ENCODE measurements at regions not wholly inside any gene's neighbourhood (a gene's known extent, or its start where the extent isn't known, plus 50 kb on each side); places are given as distances from the start of the nearest gene placed in this dataset.

DNA sequence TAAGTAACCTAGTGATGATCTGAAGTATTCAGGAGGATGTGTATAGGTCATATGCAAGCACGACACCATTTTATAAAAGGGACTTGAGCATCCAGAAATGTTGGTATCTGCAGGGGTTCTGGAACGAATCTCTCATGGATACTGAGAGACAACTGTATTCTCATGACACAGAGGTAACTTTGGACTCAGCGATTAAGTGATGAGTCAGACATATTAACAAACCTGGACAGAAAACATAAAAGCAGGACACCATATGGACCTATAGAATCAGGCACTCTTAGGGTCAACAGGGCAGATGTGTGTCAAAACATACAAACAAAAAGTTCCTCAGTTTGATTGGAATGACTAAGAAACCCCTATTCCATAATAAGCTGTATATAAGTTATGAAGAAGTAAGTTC is 248.1 kb downstream of the ANKRD7 start:
- H3K27me3 ChIP-seq: no peaks in the 10 kb centered on the region
- DNase-seq: no peak
- intact Hi-C loops (cut with DNase I; ENCODE audit: low total_unique reads): no loop called here
- H3K36me3 ChIP-seq: no peaks in the 10 kb centered on the region
- H3K4me1 ChIP-seq: no peaks in the 10 kb centered on the region
- no peak overlapping the region for H3K27ac ChIP-seq
- no peak for TF ChIP-seq POLR2A (IDR thresholded peaks at IDR 0.05)
- TF ChIP-seq, protein P1, sequence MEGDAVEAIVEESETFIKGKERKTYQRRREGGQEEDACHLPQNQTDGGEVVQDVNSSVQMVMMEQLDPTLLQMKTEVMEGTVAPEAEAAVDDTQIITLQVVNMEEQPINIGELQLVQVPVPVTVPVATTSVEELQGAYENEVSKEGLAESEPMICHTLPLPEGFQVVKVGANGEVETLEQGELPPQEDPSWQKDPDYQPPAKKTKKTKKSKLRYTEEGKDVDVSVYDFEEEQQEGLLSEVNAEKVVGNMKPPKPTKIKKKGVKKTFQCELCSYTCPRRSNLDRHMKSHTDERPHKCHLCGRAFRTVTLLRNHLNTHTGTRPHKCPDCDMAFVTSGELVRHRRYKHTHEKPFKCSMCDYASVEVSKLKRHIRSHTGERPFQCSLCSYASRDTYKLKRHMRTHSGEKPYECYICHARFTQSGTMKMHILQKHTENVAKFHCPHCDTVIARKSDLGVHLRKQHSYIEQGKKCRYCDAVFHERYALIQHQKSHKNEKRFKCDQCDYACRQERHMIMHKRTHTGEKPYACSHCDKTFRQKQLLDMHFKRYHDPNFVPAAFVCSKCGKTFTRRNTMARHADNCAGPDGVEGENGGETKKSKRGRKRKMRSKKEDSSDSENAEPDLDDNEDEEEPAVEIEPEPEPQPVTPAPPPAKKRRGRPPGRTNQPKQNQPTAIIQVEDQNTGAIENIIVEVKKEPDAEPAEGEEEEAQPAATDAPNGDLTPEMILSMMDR (IDR thresholded peaks at IDR 0.05): no peak
- no peak overlapping the region for H3K4me3 ChIP-seq
- no peaks in the 10 kb centered on the region for H3K9me3 ChIP-seq

GRCh38 chr7:118473271-118473670 is 248.8 kb downstream of the ANKRD7 start:
- H3K36me3 ChIP-seq: no peaks in the 10 kb centered on the region
- H3K27me3 ChIP-seq: no peaks in the 10 kb centered on the region
- intact Hi-C loops (cut with DNase I; ENCODE audit: low total_unique reads): no loop called here
- H3K9me3 ChIP-seq: no peaks in the 10 kb centered on the region
- H3K27ac ChIP-seq: no peak overlapping the region
- no peak for DNase-seq
- TF ChIP-seq, protein P1 (IDR thresholded peaks at IDR 0.05): no peak
- TF ChIP-seq POLR2A (IDR thresholded peaks at IDR 0.05): no peak
- no peaks in the 10 kb centered on the region for H3K4me1 ChIP-seq
- H3K4me3 ChIP-seq: no peak overlapping the region

DNA sequence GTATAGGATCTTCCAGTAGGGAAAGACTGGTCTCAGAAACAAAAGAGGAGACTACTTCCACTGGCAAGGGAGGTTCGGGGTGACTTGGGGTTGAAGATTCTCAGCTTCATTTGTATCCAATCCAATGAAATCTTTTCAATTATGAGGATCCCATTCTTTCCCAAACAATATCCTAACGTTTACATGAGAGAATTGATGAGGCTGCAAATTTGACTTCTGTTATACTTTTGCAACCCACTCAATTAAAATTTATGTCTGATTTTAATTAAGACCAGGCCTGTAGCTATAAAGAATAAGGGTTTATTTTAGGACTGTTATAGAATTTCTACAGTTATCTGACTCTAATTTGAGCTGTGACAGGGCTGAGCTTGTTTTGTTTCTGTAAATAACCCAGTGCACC is 251.5 kb downstream of the ANKRD7 start:
- Histone ChIP-seq H3K27ac (no peak overlapping the region), H3K36me3 (no peaks in the 10 kb centered on the region), H3K4me1 (no peaks in the 10 kb centered on the region), H3K4me3 (no peak overlapping the region), H3K27me3 (no peaks in the 10 kb centered on the region), H3K9me3 (no peaks in the 10 kb centered on the region)
- DNase-seq: no peak
- intact Hi-C loops (cut with DNase I; ENCODE audit: low total_unique reads): no loop called here
- TF ChIP-seq, protein P1 (IDR thresholded peaks at IDR 0.05): no peak
- TF ChIP-seq POLR2A (IDR thresholded peaks at IDR 0.05): no peak

DNA sequence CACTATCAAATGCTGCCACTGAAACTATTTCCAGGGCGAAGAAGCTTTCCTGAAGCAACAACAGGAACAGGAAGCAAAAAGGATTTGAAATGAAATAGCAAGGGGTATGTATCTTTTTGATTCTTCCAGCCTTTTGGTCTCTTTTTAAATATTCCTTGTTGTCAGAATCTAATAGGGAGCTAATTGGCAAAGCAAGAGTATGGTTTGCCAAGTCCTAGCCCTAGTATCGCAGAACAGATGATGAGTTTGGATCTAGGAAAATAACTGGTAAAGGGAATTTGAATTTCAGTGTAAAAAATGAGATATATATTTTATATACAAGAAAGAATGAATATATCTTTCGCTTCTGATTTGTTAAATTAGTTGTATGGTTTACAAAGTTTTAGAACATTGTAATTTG is 252.5 kb downstream of the ANKRD7 start:
- no peaks in the 10 kb centered on the region for H3K9me3 ChIP-seq
- no peaks in the 10 kb centered on the region for H3K36me3 ChIP-seq
- intact Hi-C loops (cut with DNase I; ENCODE audit: low total_unique reads): no loop called here
- H3K4me1 ChIP-seq: no peaks in the 10 kb centered on the region
- H3K27me3 ChIP-seq: no peaks in the 10 kb centered on the region
- no peak overlapping the region for H3K4me3 ChIP-seq
- no peak overlapping the region for H3K27ac ChIP-seq
- TF ChIP-seq, protein P1 (IDR thresholded peaks at IDR 0.05): no peak
- no peak for TF ChIP-seq POLR2A (IDR thresholded peaks at IDR 0.05)
- no peak for DNase-seq

GRCh38 chr7:118478236-118478635 is 253.7 kb downstream of the ANKRD7 start:
- DNase-seq: no peak
- Histone ChIP-seq H3K9me3 (no peaks in the 10 kb centered on the region), H3K27me3 (no peaks in the 10 kb centered on the region), H3K27ac (no peak overlapping the region), H3K36me3 (no peaks in the 10 kb centered on the region), H3K4me1 (no peaks in the 10 kb centered on the region), H3K4me3 (no peak overlapping the region)
- intact Hi-C loops (cut with DNase I; ENCODE audit: low total_unique reads): no loop called here
- TF ChIP-seq, protein P1 (IDR thresholded peaks at IDR 0.05): no peak
- TF ChIP-seq POLR2A (IDR thresholded peaks at IDR 0.05): no peak
